HG03469 (cell line): ENCODE measurements at regions not wholly inside any gene's neighbourhood (a gene's known extent, or its start where the extent isn't known, plus 50 kb on each side); places are given as distances from the start of the nearest gene placed in this dataset.

Source experiments
- ATAC-seq: cut with Tn5 transposase; IDR thresholded peaks from one replicate; pipeline ENCODE4 v1.9.1; 2021; ENCODE audit warnings: mild to moderate bottlenecking, moderate library complexity, moderate number of reproducible peaks; ENCODE audit not compliant: unreplicated experiment

DNA sequence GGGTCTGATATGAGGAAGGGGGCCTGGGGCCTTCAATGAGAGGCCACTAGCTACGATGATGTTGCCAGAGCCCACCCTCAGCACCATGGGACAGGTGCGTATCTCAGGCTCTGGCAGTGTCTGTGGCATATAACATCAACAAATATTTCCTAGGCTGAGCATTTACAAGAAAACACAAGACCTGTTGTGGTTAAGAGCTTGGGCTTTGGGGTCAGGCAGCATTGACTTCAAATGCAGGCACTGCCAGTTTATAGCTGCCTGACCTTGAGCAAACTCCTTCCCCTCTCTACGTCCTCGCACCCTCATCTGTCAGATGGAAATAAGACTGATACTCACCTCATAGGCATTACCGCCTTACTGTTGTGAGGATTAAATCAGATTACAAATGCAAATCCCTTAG lies 156.0 kb downstream of the KATNAL1 start:
- no peak for ATAC-seq

DNA sequence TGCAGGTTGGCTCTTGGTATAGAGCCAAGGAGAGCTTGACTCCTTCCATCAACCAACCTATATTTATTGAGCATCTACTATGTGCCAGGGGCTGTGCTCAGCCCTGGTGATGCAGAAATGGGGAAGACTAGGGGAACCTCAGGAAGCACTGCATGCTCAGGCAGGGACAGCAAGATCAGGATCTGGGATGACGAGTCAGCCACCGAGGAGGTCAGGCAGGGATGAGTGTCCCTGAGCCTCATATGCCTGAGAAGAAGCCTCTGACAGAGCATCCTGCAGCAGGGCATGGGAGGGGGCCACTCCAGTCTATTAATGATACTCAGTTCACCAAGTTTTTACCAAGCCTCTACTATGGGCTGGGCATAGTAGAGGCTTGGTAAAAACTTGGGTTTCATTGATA lies 158.1 kb downstream of the KATNAL1 start:
- ATAC-seq: no peak

DNA sequence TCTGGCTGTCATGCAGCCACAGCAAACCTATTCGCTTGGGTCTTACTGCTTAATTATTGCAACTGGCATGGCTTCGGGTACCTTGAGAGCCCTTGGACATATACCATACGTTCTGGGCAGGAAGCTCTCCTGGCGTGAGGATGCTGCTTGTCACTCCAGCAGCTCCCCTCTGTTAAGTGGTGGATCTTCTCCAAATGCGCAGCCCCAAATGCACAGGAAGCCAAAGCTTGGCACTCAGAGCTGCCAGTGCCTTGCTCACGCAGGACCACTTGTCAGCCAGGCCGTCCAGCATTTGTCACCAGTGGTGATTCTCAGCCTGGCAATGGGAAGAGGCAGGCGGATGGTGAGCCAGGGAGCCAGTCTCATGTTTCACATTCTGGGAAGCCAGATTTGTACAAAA lies 158.6 kb downstream of the KATNAL1 start:
- no peak for ATAC-seq

DNA sequence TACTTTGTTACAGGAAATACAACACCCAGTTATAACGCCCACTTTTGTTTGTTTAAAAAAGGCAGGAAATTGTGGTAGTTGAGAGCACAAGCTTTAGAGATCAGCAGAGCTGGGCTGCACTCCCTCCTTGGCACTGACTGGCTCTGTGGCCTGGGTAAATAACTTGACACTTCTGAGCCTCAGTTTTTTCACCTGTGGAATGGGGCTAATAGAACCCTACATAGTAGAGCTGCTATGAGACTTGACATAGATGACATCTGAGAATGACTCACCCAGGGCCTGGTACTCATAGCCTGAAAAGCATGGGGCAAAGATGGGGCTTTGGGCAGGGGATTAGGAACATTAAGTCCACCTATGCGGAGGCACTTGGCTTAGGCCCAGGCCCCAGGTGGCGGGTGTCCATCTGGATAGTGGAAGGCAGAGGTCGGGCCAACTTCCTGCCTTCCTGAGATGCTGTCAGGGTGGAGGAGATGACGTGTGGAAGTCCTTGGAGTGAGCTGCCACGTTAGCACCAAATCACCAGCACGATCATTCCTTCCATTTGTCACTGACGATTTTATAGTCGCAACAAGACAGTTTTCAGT lies 159.1 kb downstream of the KATNAL1 start:
- no peak for ATAC-seq

DNA sequence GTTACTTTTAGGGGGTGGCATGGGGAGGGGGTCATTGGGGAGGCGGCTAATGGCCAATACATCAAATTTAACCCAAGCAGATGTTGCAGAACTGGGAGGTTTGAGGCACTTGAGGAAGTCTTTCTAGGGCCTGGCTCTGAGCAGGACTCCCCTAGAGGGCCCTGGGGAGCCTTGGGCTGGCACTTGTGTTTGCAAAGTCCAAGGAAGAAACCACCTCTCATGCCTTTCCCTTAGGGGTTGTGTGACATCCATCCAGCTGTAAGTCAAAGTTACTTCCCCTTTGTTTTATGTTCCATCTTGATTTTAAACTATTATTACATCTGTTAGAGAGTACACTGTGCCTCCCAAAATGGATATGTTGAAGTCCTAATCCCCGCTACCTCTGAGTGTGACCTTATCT lies 159.9 kb downstream of the KATNAL1 start:
- no peak for ATAC-seq

DNA sequence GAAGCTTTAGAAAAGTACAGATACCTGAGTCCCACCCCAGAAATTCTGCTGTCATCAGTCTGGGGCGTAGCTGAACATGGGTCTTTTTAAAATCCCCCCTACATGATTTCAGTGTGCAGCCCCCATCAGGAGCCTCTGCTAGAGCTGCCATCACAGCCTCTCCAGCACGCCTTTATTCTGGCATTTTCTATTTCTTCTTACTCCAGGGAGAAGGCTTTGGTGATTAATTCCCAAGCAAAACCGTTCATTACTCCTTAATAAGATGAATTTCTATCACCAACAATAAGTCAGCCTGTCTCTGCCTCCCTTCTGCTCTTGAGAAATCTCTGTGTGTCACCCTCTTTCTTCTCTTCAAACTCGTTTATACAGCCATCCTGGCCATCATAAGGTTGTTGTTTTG lies 160.3 kb downstream of the KATNAL1 start:
- ATAC-seq: no peak

DNA sequence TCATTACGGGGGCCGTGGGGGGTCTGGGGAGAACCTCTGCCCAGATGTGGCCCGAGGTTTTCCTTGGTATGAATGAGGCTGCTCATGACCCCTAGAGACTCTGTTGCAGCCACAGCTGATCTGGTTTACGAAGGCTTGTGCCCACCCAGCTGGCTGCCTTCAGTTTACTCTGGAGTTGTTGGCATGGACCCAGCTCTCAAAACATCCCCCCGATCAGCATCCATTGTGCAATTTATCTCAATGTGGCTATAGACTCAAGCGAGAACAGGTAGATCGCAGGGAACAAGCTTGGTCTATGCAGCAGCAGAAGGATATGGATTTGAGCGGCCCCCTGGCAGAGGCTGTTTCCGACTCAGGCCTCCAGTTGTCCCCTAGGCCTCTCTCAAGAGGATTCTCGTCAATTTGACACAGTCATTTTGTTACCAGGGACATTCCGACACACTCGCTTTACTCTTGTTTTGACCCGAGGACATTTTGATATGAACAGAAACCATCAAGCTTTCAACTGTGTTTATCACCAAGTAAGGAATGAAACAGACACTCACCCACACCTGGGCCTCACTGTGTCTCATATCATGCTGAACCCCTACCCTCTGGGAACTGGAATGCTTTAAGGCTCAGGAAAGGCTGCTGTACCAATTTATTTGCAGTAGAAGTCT lies 161.5 kb downstream of the KATNAL1 start:
- peak; percentile 48 for ATAC-seq

DNA sequence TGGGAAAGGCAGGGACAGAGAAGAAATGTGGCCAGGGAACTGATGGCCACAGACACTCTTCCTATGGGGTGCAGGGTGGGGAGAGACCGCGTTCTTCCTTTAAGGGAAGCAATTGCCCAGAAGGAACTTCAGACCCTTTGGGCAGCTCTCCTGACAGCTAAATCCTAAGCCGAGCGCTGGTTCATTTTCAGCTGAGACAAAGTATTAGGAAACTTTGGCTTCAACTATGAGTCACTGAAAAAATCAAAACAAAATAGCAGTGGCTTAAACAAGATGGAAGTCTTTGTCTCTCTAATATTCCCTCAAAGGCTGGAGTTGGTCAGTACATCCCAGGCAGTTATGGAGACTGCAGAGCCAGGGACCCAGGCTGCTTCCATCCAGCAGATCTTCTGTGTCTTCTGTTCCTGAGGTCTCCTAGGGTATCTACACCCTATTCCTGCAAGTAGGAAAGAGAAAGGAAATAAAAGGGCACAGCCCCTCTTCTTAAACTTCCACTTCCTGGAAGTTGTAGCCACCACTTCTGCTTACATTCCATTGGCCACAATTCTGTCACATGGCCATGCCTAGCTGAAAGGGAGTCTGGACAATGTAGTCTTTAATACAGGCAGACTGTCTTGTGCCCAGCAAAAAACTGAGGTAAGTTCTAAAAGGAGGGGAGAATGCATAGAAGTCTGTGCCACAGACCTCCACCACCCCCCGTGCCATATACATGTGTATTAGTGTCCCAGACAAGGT lies 163.5 kb downstream of the KATNAL1 start:
- no peak for ATAC-seq

DNA sequence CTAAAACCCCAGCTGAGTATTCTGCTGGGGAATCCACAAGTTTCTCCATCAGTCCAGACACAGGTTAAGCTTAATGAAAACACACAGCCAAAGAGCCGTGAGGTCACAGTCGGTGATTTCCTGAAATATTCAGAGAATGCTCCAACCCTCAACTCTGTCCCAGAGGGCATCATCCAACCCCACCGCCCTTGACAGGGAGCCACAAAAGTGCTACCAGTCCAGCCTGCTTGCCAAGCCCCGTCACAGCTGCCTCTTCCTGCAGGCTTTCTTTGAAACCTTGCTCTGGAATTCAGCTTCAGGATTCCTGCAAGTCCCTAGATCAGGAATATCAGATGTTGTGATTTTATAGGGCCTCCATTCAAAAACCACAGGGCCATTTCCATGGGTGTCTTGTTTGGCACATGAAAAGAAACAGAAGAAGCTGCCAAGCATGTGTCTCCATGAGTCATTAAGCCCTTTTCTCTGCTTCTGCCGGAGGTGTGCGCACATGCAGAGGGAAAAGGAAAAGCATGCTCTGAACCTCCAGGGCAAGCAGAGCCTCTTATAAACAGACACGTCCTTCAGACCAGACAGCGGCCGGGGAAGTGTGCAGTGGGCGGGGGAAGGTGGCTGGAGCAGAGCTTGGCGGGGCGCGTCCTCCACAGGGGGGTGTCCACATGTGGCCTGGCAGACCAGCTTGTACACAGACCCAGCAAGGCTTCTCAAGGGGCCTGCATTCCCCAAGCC lies 164.7 kb downstream of the KATNAL1 start:
- ATAC-seq: no peak

DNA sequence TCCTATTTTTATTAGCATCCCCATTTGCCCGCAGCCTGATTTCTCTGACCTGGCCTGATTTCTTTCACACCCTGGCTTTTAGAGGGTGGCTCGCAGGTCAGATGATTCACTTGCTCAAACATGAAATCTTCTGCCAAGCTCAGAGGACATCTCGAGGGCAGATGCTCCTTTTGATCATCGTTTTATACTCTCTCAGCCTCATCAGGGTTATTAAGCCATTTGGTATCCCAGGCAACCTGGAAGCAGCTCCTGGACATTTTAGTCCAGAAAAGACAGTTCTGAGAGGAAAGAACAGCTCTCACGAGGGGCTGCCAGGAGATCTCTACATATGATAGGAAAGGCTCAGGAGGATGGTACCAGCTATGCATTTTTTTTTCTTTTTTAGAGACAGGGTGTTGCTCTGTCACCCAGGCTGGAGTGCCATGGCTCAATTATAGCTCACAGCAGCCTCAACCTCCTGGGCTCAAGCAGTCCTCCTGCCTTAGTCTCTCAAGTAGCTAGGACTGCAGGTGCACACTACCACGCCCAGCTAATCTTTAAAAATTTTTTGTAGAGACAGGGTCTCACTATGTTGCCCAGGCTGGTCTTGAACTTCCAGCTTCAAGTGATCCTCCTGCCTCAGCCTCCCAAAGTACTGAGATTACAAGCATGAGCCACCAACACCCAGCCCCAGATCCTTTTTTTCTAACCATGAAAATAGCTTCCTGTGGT lies 165.4 kb downstream of the KATNAL1 start:
- no peak for ATAC-seq

DNA sequence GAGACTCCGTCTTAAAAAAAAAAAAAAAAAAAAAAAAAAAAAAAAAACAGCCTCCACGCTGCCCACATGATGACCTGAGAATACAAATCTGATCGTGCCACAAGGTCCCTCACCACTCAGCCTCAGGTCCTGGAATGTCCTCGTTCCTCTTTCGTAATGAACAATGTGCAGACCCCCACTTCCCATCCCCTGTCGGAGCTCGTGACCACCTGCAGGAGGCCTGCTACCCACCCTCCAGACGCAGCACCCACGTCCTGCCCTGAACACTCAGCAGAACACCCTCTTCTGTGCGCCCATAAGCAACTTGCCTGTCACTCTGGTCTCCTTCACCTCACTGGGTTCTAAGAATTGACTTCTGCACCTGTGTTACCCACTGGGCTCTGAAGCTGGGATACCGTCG lies 166.4 kb downstream of the KATNAL1 start:
- ATAC-seq: no peak

DNA sequence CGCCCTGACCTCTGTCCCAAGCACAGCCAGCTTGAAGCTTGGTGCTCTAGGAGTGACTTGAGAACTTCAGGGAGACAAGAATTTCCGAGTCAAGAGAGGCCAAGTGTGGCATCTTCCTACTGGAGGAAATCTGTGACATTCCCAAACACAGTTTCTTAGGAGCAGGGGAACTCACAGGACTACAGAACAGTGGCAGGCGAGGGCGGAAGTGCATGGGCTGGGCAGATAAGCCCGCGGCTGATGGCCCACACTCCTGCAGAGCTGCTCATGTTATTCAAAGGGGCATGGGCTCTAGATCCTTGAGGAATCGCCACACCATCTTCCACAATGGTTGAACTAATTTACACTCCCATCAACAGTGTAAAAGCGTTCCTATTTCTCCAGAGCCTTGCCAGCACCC lies 168.8 kb downstream of the KATNAL1 start:
- ATAC-seq: no peak

DNA sequence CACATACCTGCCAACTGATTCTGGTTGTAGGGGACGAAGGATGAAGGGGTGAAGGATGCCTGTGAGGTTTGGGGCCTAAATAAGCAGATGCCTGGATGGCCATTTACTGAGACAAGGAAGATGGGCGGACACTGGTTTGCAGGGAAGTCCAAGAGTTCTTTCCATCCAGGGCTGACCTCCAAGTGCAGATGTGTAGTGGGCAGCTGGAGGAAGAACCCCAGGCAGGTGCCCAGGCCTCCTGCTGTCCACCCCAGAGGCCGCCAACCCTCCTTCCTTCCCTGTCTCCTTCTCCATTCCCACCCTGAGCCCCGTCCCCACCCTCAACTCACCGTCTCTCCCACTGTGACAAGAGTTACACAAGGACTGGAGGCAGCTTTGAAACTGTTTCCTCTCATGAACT lies 171.5 kb downstream of the KATNAL1 start:
- ATAC-seq: no peak

DNA sequence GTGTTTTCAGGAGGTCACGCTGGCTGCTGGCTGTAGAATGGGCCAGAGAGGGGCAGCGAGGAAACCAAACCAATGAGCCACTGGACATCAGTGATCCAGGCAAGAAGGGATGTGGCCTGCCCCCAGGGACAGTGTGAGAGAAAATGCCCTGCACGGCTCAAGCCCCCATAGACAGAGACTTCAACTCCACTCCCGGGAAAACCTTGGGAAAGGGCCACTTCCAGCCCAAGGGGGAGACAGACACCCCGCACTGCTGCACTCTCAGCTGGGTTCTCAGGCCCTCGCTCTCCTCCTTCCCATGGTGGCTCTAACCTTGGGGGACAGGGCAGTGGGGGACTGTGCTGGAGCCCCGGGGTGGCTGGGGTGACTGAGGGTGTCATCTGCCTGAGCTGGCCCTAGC lies 172.0 kb downstream of the KATNAL1 start:
- ATAC-seq: no peak

DNA sequence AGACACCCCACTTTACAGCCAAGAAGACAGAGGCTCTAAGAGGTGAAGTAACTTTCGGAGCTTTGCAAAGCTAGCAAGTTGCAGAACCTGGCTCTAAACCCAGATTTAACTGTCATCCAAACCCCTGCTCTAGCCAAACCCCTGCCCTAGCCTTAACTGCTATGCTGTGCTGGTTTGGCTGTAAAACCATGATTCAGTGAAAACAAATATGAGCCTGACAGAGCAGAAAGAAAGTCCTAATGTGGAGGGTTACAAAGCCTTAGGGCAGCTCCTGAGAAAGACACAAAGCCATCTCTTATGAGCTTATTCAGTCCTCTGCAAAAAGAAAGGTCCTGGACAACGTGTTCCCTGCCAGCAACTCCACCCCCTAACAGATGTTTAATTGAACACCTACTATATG lies 172.8 kb downstream of the KATNAL1 start:
- ATAC-seq: no peak

DNA sequence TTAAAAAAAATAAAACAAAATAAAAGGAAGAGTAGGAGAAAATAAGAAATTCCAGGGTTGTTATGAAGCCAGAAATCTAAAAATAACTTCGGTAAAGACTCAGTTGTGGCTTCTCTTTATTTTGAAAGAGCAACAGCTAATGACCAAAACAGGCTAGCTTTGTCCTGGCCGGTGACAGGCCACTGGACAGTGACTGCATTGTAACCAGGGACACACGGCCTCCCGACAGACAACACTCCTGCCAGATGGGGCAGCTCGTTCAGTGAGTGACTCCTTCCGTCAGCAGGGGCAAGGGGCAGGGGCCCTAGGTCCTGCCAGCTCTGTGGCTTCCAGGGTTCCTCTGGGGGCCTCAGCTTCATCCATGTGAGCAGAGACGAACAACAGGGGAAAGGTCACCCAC lies 173.4 kb downstream of the KATNAL1 start:
- no peak for ATAC-seq

DNA sequence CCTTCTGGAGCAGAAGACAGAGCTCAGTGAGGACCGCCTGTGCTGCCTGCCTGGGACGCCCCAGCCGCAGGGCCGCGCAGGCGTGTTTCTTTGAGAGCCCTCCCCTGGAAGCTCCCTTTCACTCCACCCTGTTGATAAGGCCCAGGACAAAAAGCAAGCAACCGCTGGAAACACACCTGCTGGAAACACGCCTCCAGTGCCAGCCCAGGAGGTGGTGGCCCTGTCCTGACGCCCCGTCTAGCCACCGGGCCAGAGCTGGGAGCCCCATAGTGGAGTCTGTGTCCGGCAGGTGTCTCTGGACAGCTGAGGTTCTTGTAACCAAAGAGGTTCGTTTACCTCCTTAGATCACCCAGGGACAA lies 173.8 kb downstream of the KATNAL1 start:
- no peak for ATAC-seq

DNA sequence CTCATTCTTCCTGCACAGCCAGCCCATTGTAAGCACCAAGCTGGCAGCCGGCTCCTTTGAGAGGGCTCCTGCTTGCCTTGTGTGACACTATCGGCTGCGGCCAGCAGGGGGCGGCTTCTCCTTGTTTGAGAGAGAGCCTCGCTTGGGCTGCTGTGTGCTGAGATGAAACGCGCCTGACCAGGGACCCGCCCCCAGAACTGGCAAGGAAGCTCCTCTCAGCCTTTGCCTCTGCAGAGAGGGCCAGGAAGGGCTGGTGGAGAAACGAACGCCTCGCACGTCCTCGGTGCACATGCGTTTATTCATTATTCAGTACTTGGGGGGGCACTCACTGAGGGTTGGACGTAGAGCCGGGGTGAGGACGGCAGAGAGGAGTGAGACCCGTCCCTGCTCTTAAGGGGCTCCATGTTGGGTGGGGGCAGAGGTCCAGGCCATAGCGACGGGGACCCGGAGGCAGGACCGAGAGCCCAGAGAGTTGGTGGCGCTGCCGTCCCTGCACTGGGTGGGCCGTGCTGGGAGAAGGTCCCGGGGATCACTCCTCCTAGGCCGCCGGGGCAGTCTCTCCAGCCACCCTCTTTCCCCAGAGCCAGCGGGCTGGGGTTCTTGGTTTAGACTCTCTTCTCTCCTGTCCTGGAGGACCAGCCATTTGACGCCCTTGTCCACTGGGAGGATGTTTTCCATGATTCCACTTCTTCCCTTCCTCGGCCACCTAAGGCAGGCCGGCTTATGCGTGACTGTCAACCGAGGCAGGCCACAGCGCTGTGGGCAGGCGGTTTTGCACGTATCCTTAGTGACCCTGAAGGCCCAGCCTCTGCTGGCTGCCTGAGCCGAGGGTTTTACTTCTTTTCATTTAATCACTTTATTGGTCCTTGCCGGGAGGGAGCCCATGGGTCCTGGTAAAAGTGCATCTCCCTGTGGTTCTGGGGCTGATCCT lies 174.5 kb downstream of the KATNAL1 start:
- peak; percentile 85 for ATAC-seq

DNA sequence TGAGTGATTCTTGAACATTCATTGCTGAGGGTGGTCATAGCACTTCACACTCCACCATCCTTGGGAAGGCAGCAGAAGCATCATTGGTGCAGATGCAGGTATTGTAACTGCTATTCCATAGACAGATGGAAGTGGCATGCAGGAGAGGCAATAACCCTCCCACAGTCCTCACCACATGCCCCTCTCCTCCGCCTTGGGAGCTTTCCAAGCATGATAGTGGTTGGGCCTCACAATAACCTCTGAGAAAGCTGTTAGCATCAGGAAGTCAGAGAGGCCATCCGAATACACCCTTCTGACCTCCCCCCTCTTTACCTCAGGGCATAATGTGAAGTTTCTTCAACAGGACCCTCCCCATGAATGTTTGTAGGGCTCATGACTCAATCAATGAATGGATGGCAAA lies 177.9 kb downstream of the KATNAL1 start:
- no peak for ATAC-seq

DNA sequence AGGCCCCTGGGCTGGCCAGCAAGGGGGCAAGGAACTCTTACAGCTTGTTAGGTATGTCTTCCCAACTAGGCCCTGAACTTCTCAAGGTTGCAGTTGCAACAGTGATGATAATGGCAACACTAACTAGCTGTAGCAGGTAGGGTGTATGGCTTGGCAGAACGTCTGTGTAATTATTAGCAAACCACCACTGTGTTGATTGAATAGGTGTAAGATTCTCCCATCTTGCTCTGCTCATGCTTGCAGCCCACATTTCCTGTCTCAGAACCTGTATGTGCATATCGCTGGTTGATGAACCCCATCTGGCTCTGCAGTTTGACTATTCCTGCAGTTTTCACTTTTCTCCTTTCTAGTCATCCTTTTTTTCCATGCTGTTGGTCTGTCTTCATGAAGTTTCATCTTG lies 178.8 kb downstream of the KATNAL1 start:
- ATAC-seq: no peak
